ENCODE measurements at regions not wholly inside any gene's neighbourhood (a gene's known extent, or its start where the extent isn't known, plus 50 kb on each side); places are given as distances from the start of the nearest gene placed in this dataset.

GRCh38 chr4:44806071-44806470 lies 79.7 kb upstream of the GNPDA2 start:
- H3K9me3 ChIP-seq: no peaks in the 10 kb centered on the region
- TF ChIP-seq POLR2AphosphoS5 (IDR thresholded peaks at IDR 0.05): no peak
- TF ChIP-seq, protein P1, sequence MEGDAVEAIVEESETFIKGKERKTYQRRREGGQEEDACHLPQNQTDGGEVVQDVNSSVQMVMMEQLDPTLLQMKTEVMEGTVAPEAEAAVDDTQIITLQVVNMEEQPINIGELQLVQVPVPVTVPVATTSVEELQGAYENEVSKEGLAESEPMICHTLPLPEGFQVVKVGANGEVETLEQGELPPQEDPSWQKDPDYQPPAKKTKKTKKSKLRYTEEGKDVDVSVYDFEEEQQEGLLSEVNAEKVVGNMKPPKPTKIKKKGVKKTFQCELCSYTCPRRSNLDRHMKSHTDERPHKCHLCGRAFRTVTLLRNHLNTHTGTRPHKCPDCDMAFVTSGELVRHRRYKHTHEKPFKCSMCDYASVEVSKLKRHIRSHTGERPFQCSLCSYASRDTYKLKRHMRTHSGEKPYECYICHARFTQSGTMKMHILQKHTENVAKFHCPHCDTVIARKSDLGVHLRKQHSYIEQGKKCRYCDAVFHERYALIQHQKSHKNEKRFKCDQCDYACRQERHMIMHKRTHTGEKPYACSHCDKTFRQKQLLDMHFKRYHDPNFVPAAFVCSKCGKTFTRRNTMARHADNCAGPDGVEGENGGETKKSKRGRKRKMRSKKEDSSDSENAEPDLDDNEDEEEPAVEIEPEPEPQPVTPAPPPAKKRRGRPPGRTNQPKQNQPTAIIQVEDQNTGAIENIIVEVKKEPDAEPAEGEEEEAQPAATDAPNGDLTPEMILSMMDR (IDR thresholded peaks at IDR 0.05): no peak
- TF ChIP-seq POLR2A (IDR thresholded peaks at IDR 0.05; ENCODE audit: low read depth): no peak
- no peak for TF ChIP-seq EP300 (IDR thresholded peaks at IDR 0.05)
- no peak overlapping the region for H3K4me3 ChIP-seq
- H3K27me3 ChIP-seq: no peaks in the 10 kb centered on the region
- H3K36me3 ChIP-seq: no peaks in the 10 kb centered on the region
- no peak for DNase-seq (ENCODE audit: extremely low spot score)
- 61% methylated on average over 2 of the region's 2 CpGs for WGBS
- intact Hi-C loops (cut with DNase I): no loop called here
- H3K4me1 ChIP-seq: no peaks in the 10 kb centered on the region
- H3K27ac ChIP-seq (replicated peaks in 1 of 4): no peak overlapping the region

- no peak overlapping the region for H3K4me3 ChIP-seq
- intact Hi-C loops (cut with DNase I): no loop called here
- no peaks in the 10 kb centered on the region for H3K4me1 ChIP-seq
- no peak for DNase-seq (ENCODE audit: extremely low spot score)
- WGBS: 80% methylated on average over 1 of the region's 1 CpG
- H3K36me3 ChIP-seq: no peaks in the 10 kb centered on the region
- H3K27me3 ChIP-seq: no peaks in the 10 kb centered on the region
- no peak for TF ChIP-seq POLR2A (IDR thresholded peaks at IDR 0.05; ENCODE audit: low read depth)
- TF ChIP-seq POLR2AphosphoS5 (IDR thresholded peaks at IDR 0.05): no peak
- TF ChIP-seq EP300 (IDR thresholded peaks at IDR 0.05): no peak
- TF ChIP-seq, protein P1 (IDR thresholded peaks at IDR 0.05): no peak
- no peak overlapping the region for H3K27ac ChIP-seq (replicated peaks in 1 of 4)
- no peaks in the 10 kb centered on the region for H3K9me3 ChIP-seq
Measured at GRCh38 chr4:44804301-44804700, 77.9 kb upstream of the GNPDA2 start.

GRCh38 chr4:44801384-44801783 lies 75.0 kb upstream of the GNPDA2 start:
- no peaks in the 10 kb centered on the region for H3K27me3 ChIP-seq
- H3K4me3 ChIP-seq: no peak overlapping the region
- H3K36me3 ChIP-seq: no peaks in the 10 kb centered on the region
- DNase-seq (ENCODE audit: extremely low spot score): no peak
- H3K4me1 ChIP-seq: no peaks in the 10 kb centered on the region
- intact Hi-C loops (cut with DNase I): no loop called here
- peaks cover 0 to 12% (median 6%) of the 10 kb centered on the region in 4 donors for H3K9me3 ChIP-seq
- WGBS: 56% methylated on average over 1 of the region's 1 CpG
- no peak overlapping the region for H3K27ac ChIP-seq (replicated peaks in 1 of 4)
- TF ChIP-seq, protein P1 (IDR thresholded peaks at IDR 0.05): no peak
- TF ChIP-seq EP300 (IDR thresholded peaks at IDR 0.05): no peak
- no peak for TF ChIP-seq POLR2AphosphoS5 (IDR thresholded peaks at IDR 0.05)
- no peak for TF ChIP-seq POLR2A (IDR thresholded peaks at IDR 0.05; ENCODE audit: low read depth)

GRCh38 chr4:44791831-44792230 lies 65.5 kb upstream of the GNPDA2 start:
- TF ChIP-seq POLR2A (IDR thresholded peaks at IDR 0.05; ENCODE audit: low read depth) (no peak), EP300 (IDR thresholded peaks at IDR 0.05) (no peak), POLR2AphosphoS5 (IDR thresholded peaks at IDR 0.05) (no peak)
- TF ChIP-seq, protein P1 (IDR thresholded peaks at IDR 0.05): no peak
- H3K27ac ChIP-seq (replicated peaks in 1 of 4): no peak overlapping the region
- intact Hi-C loops (cut with DNase I): no loop called here
- H3K27me3 ChIP-seq: no peaks in the 10 kb centered on the region
- 76% methylated on average over 6 of the region's 7 CpGs for WGBS
- no peak overlapping the region for H3K4me3 ChIP-seq
- H3K4me1 ChIP-seq: no peaks in the 10 kb centered on the region
- no peaks in the 10 kb centered on the region for H3K36me3 ChIP-seq
- no peak for DNase-seq (ENCODE audit: extremely low spot score)
- H3K9me3 ChIP-seq: peaks cover 0 to 5% (median 0%) of the 10 kb centered on the region in 4 donors

DNA sequence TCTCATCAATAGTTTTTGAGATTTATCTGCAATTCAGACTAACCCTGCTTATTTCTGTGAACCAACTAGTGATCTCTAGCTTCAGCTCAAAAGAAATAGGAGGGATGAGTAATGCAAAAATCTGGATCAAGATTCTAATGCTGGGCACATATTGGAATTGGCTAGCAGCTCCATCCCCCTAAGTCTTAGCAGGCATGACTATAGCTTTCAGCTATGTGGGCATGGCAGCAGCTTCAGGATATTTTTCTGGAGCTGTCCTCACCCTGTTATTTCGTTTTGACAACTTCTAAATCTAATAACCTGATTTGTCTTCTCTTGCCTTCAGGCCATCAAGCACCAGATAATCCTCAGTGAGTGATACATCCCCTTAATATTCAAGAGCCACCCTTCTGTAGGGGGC lies 50.8 kb upstream of the GNPDA2 start:
- no peaks in the 10 kb centered on the region for H3K9me3 ChIP-seq
- no peaks in the 10 kb centered on the region for H3K27me3 ChIP-seq
- H3K4me3 ChIP-seq: no peak overlapping the region
- DNase-seq (ENCODE audit: extremely low spot score): no peak
- TF ChIP-seq POLR2AphosphoS5 (IDR thresholded peaks at IDR 0.05): no peak
- no peak for TF ChIP-seq EP300 (IDR thresholded peaks at IDR 0.05)
- no peak for TF ChIP-seq POLR2A (IDR thresholded peaks at IDR 0.05; ENCODE audit: low read depth)
- TF ChIP-seq, protein P1 (IDR thresholded peaks at IDR 0.05): no peak
- intact Hi-C loops (cut with DNase I): no loop called here
- peaks cover 0 to 2% (median 0%) of the 10 kb centered on the region in 4 donors for H3K4me1 ChIP-seq
- 22% methylated on average over 1 of the region's 1 CpG for WGBS
- no peaks in the 10 kb centered on the region for H3K36me3 ChIP-seq
- H3K27ac ChIP-seq (replicated peaks in 1 of 4): no peak overlapping the region
